ENCODE measurements at regions not wholly inside any gene's neighbourhood (a gene's known extent, or its start where the extent isn't known, plus 50 kb on each side); places are given as distances from the start of the nearest gene placed in this dataset.
A peak's percentile ranks its signal among the peaks of the same experiment; 100 is the strongest.
"Not testable (repeated sequence)": the region's sequence is repeated elsewhere in the genome, so short reads cannot be mapped to it uniquely, and the experiment has no call there.

- no peak for DNase-seq
Observed at GRCh38 chr1:182331387-182331786, 60.2 kb downstream of the GLUL start.

GRCh38 chr1:182330303-182330702, 61.3 kb downstream of the GLUL start:
- no peak for DNase-seq

- no peak for DNase-seq
Observed at GRCh38 chr1:182329471-182329870, 62.1 kb downstream of the GLUL start.

GRCh38 chr1:182328591-182328990, 63.0 kb downstream of the GLUL start:
- DNase-seq = no peak

- no peak for DNase-seq
Observed at GRCh38 chr1:182325339-182325738, 66.3 kb downstream of the GLUL start.

- DNase-seq = not testable (repeated sequence)
Observed at GRCh38 chr1:182321532-182321931, 70.1 kb downstream of the GLUL start.

- DNase-seq = peak; percentile 55
Observed at GRCh38 chr1:182317611-182318161, 73.9 kb downstream of the GLUL start.

- not testable (repeated sequence) for DNase-seq
Observed at GRCh38 chr1:182316454-182316853, 75.1 kb downstream of the GLUL start.

- DNase-seq = no peak
Observed at GRCh38 chr1:182315167-182315556, 76.4 kb downstream of the GLUL start.

- no peak for DNase-seq
Observed at GRCh38 chr1:182309631-182310351, 81.8 kb downstream of the GLUL start.

- no peak for DNase-seq
Observed at GRCh38 chr1:182308826-182309225, 82.8 kb downstream of the GLUL start.

GRCh38 chr1:182307486-182307885, 84.1 kb downstream of the GLUL start:
- DNase-seq = not testable (repeated sequence)

- DNase-seq = no peak
Observed at GRCh38 chr1:182305861-182306260, 85.7 kb downstream of the GLUL start.

GRCh38 chr1:182304627-182305026, 87.0 kb downstream of the GLUL start:
- no peak for DNase-seq

- no peak for DNase-seq
Observed at GRCh38 chr1:182304218-182304617, 87.4 kb downstream of the GLUL start.

GRCh38 chr1:182303778-182304177, 87.8 kb downstream of the GLUL start:
- DNase-seq = no peak

GRCh38 chr1:182301467-182302198, 90.0 kb downstream of the GLUL start:
- DNase-seq = no peak

GRCh38 chr1:182301026-182301436, 90.6 kb downstream of the GLUL start:
- no peak for DNase-seq

GRCh38 chr1:182299728-182300616, 91.6 kb downstream of the GLUL start:
- DNase-seq = no peak

GRCh38 chr1:182299054-182299727, 92.4 kb downstream of the GLUL start:
- DNase-seq = not testable (repeated sequence)

GRCh38 chr1:182297335-182297734, 94.3 kb downstream of the GLUL start:
- no peak for DNase-seq

- no peak for DNase-seq
Observed at GRCh38 chr1:182295697-182296096, 95.9 kb downstream of the GLUL start.

Measured in NCI-H2029 treated with DMSO at 0.1 percent for 48 hours (cell line).